ENCODE measurements at regions not wholly inside any gene's neighbourhood (a gene's known extent, or its start where the extent isn't known, plus 50 kb on each side); places are given as distances from the start of the nearest gene placed in this dataset.
A peak's percentile ranks its signal among the peaks of the same experiment; 100 is the strongest.

- no peak for DNase-seq
These were observed 448.2 kb downstream of the EDEM1 start for GRCh38 chr3:5635746-5636145.

GRCh38 chr3:5638550-5638949, 451.0 kb downstream of the EDEM1 start:
- DNase-seq: no peak

- no peak for DNase-seq
These were observed 457.5 kb downstream of the EDEM1 start for GRCh38 chr3:5644773-5645670.

DNA sequence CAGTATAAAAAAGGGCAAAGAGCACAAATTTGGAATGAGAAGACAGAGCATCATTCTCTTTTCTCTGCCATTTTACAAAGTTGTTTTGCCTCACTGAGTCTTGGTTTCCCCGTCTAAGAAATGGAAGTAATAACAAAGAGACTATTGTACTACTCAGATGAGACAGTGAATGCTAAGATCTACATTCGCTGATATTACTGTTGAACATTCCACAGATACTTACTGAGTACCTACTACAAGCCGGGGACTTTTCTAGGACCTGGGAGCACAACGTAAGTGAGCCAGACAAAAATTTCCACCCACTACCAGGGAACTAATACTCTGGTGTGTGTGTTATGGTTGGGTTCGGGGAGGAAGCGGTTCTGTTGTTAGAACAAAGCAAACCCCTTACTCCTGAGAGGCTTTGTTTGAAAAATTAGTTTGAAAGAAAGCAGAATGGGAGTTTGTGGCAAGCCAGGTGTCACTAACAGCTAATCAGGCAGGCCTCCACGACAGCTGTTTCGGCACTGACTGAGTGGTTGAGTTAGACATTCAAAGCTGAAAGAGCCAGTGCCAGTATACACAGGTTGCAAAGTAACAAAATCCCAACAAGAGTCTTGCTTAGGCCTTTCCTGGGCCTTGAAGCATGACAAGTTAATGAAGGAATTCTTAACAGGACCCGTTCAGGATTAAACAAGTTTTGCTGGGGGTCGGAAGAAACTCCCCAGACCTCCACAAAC, 458.3 kb downstream of the EDEM1 start:
- no peak for DNase-seq

GRCh38 chr3:5650303-5650702, 462.8 kb downstream of the EDEM1 start:
- DNase-seq: no peak

- DNase-seq: no peak
These were observed 463.8 kb downstream of the EDEM1 start for GRCh38 chr3:5651351-5651750.

- peak; percentile 9 for DNase-seq
These were observed 466.1 kb downstream of the EDEM1 start for GRCh38 chr3:5653426-5654143.

DNA sequence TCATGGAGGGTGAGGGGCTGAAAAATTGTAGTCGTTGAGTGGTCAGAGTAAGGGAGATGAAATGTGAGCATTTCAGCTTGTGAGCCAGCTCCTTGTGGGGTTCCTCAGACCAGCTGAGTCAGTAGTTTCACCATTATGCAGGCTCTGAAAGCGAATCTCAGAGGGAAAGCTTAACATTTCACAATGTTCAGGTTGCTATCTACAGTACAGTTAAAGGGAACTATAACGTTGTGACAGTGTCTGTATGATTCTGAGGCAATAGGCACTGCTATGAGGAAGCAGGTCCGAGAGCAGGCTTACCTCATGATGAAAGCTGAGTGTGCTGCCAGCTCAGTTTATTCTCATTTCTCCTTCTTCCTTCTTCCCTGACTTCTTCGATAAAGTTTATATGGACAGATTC, 469.6 kb downstream of the EDEM1 start:
- no peak for DNase-seq

GRCh38 chr3:5663601-5664000, 476.1 kb downstream of the EDEM1 start:
- no peak for DNase-seq

DNA sequence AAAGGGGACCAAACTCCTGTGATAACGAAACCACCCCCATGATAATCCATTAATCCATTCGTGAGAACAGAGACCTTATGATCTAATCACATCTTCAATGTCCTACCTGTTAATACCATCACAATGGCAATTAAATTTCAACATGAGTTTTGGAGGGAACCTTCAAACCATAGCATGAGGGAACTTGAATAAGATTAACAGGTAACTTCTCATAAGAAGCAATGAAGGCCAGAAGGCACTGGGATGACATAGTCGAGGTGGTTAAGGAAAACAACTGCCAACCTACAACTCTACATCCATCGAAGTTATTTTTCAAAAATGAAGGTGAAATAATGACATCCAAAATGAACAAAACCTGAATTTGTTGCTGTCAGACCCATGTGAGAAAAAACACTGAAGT, 478.9 kb downstream of the EDEM1 start:
- DNase-seq: no peak

- peak; percentile 1 for DNase-seq
These were observed 486.0 kb downstream of the EDEM1 start for GRCh38 chr3:5673521-5673920.

DNA sequence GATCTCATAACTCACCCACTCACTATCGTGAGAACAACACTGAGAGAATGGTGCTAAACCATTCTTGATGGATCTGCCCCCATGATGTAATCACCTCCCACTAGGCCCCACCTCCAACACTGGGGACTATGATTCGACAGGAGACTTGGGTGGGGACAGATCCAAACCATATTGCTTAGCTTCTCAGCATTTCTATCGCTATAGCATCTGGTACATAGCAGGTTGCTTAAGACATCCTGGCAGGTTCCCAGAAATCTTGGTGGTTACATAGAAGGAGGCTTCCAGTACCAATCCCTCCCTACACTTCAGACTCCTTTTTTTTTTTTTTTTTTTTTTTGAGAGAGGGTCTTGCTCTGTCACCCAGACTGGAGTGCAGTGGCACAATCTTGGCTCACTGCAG, 487.8 kb downstream of the EDEM1 start:
- peak; percentile 87 for DNase-seq

DNA sequence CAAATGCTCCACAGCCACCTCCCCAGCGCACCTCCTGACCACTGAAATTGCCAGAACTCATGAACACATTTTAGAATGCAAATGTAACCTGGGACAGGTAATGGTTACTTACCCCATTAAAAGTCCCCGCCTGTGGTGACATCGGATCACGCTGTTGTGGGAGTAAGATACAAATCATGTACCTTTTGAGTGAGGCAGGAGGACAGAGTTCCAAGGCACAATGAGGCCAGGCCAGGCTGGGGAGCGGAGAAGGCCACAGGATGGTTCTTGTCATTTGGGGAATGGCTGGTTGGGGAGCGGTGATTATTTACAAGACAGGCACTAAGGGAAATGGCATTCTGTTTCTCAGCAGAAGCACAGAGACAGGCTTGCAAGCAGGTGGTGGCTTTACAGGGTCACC, 490.0 kb downstream of the EDEM1 start:
- no peak for DNase-seq

DNA sequence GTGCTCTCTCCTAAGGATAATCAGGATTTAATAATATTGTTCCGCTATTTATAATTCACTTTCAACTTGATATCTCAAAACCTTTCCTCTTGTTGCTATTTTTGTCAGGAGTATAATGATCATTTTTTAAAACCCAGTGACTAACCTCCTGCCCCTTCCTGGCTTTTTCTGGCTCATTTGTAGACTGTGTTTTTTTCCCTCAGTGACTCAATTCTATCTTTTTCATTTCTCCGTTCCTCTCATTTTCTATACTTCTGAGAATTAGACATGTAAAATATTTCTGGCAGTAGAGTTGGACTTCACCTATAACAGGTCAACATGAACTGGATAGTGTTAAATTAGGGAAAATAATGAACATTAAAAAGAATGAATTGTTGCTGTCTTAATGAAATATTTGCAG, 490.7 kb downstream of the EDEM1 start:
- DNase-seq: no peak

- no peak for DNase-seq
These were observed 491.3 kb downstream of the EDEM1 start for GRCh38 chr3:5678844-5679243.

- no peak for DNase-seq
These were observed 499.7 kb downstream of the EDEM1 start for GRCh38 chr3:5687230-5687629.

GRCh38 chr3:5690490-5690889, 503.0 kb downstream of the EDEM1 start:
- DNase-seq: no peak

GRCh38 chr3:5690904-5691532, 503.5 kb downstream of the EDEM1 start:
- DNase-seq: no peak

DNA sequence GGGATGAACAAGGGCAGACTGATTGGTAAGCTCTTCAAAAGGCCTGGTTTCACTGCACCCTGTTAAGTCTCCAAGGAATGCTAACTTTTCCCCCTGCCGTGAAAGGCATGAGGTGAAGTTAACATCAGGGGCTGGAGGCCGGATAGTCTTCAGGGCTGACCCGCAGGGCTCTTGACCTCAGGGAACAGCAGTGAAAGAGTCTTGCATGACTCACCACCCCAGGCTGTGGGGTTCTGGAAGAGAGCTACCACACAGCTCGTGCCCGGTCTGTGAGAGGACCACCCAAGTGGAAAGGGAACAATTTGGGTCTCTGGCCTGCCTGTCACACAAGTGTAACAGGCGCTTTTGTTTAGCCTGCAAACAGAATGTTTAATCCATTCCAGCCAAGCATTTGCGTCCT, 504.9 kb downstream of the EDEM1 start:
- no peak for DNase-seq

DNA sequence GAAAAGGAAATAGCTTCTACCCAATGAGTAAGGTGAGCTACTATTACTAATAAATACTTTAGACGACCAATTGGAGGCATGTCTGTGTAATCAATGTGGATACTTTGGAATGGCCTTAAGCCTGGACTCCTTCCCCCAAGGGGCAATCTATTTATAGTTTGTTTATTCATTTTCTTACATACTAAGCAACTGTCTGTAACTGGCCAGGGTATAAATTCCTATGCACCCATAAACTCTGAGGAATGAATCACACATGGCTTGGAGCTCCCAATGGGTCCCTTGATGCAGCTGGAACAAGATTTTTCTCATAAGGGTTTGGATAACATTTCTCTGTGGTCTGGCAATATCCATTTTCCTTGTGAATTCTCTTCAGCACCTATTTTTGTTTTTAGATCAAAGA, 506.8 kb downstream of the EDEM1 start:
- DNase-seq: no peak

GRCh38 chr3:5698851-5699250, 511.3 kb downstream of the EDEM1 start:
- no peak for DNase-seq

DNA sequence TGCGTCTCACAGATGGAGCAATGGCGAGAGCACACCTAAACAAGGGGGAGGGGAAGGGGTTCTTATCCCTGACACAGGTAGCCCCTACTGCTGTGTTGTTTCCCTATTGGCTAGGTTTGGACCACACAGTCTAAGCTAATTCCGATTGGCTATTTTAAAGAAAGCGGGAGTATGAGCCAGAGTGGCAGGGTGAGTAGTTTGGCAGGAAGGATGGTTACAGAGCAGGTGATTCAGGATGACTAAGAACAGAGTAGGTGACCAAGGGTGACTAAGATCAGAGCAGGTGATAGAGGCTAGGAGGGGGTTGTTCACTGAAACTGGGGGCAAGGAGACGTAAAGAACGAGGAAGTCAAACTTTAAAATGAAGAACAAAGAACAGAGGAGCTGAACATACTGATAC, 511.8 kb downstream of the EDEM1 start:
- no peak for DNase-seq

- no peak for DNase-seq
These were observed 512.3 kb downstream of the EDEM1 start for GRCh38 chr3:5699811-5700210.

Data from NCI-H69 (cell line).